GM12878 (cell line): ENCODE measurements at regions not wholly inside any gene's neighbourhood (a gene's known extent, or its start where the extent isn't known, plus 50 kb on each side); places are given as distances from the start of the nearest gene placed in this dataset.

ENCODE experiments used
- ATAC-seq: fragments of 200-7000 bp; cut with Tn5 transposase; 3 replicates; pipeline ENCODE4 v1.9.1; 2020; ENCODE audit warnings: mild to moderate bottlenecking, moderate library complexity
- BruUV-seq: library from RNA; stranded (reverse); fragments of 400-500 nt; replicated peaks from 2 replicates; lab custom pipeline; 2021; lab: Mats Ljungman, UMichigan
- CTCF ChIA-PET: fragments of 300-600 bp; sonication (Branson Sonifier 250); formaldehyde crosslinking; extraction: SDS; loops from one replicate; lab custom pipeline; 2021; ENCODE audit warnings: inconsistent platforms; lab: Yijun Ruan, JAX
- POLR2A ChIA-PET: fragments of 350-600 bp; formaldehyde crosslinking; extraction: SDS; loops from one replicate; lab custom pipeline; 2021; ENCODE audit warnings: inconsistent platforms; lab: Charles Lee
- RAD21 ChIA-PET: fragments of 300-600 bp; sonication (Branson Sonifier 250); formaldehyde crosslinking; loops from one replicate; lab custom pipeline; 2023; ENCODE audit warnings: antibody characterized with exemption; ENCODE audit not compliant: unreplicated experiment; lab: Charles Lee
- SMC1A ChIA-PET: fragments of 300-600 bp; sonication (Branson Sonifier 250); formaldehyde crosslinking; loops from one replicate; lab custom pipeline; 2023; ENCODE audit not compliant: unreplicated experiment, uncharacterized antibody; lab: Charles Lee
- DNase-seq: peaks from one replicate; pipeline ENCODE4 v3.0.0-alpha.2; 2011; ENCODE audit warnings: low read depth, low spot score
- FAIRE-seq: peaks from 3 replicates; lab custom pipeline; 2011; peaks lifted over from hg19 to GRCh38; lab: Jason Lieb, UNC
- H2AFZ ChIP-seq: 2 replicates; pipeline ENCODE4 v1.6.0; 2011; ENCODE audit warnings: low read depth, low read length, control low read depth; ENCODE audit not compliant: control insufficient read depth
- H3K27ac ChIP-seq: 2 replicates; pipeline ENCODE4 v1.5.1; 2011; ENCODE audit warnings: control low read depth; ENCODE audit not compliant: control insufficient read depth, insufficient read depth
- H3K27me3 ChIP-seq, 2 experiments: replicated peaks in 1 of 2; 2 replicates each; pipeline versions ENCODE4 v1.6.0 to v1.6.1; 2011; ENCODE audit warnings: low read length in 1 of 2; ENCODE audit not compliant: control insufficient read depth in 2 of 2, insufficient read depth in 2 of 2
- H3K36me3 ChIP-seq, 2 experiments: 2 replicates each; pipeline ENCODE4 v1.5.1; 2011; ENCODE audit warnings: low read length in 1 of 2; ENCODE audit not compliant: control insufficient read depth in 2 of 2, insufficient read depth in 2 of 2
- H3K4me1 ChIP-seq: 2 replicates; pipeline ENCODE4 v1.6.1; 2011; ENCODE audit warnings: mild to moderate bottlenecking, low read length, moderate library complexity, mixed read lengths; ENCODE audit not compliant: control insufficient read depth, insufficient read depth
- H3K4me2 ChIP-seq: 2 replicates; pipeline ENCODE4 v1.6.0; 2011; ENCODE audit warnings: control low read depth; ENCODE audit not compliant: control insufficient read depth, insufficient read depth
- H3K4me3 ChIP-seq: fragments of 200-600 bp; sonication (generic); 2 replicates; pipeline ENCODE4 v1.5.1; 2016
- H3K79me2 ChIP-seq: 2 replicates; pipeline ENCODE4 v1.6.0; 2011; ENCODE audit warnings: low read length; ENCODE audit not compliant: control insufficient read depth, insufficient read depth
- H3K9ac ChIP-seq: 2 replicates; pipeline ENCODE4 v1.8.0; 2011; ENCODE audit warnings: low read length, control low read depth, mixed read lengths; ENCODE audit not compliant: control insufficient read depth, insufficient read depth
- H3K9me3 ChIP-seq: replicated peaks from 3 replicates; pipeline ENCODE4 v1.5.1; 2011; ENCODE audit warnings: mild to moderate bottlenecking, low read length; ENCODE audit not compliant: control insufficient read depth, insufficient read depth
- H4K20me1 ChIP-seq: 2 replicates; pipeline ENCODE4 v1.6.0; 2011; ENCODE audit not compliant: control insufficient read depth, insufficient read depth
- ASH2L ChIP-seq: fragments of 300-600, 200-600 bp; sonication (generic); IDR thresholded peaks from 2 replicates; pipeline ENCODE4 v1.6.1; 2017; ENCODE audit warnings: low read depth, mild to moderate bottlenecking, borderline replicate concordance
- BHLHE40 ChIP-seq, 2 experiments: fragments of 450-650 bp in 1 of 2; IDR thresholded peaks; 2 replicates each; pipeline ENCODE4 v1.6.1; 2011 to 2017; ENCODE audit warnings: low read depth in 2 of 2, borderline replicate concordance in 1 of 2, improper control_type of control experiment in 1 of 2, low read length in 1 of 2, mild to moderate bottlenecking in 1 of 2
- ESRRA ChIP-seq: IDR thresholded peaks from 2 replicates; pipeline ENCODE4 v1.6.1; 2012; ENCODE audit warnings: mild to moderate bottlenecking, low read length, improper control_type of control experiment
- KAT2A ChIP-seq: conservative IDR thresholded peaks from 2 replicates; pipeline ENCODE4 v1.6.1; 2011; ENCODE audit warnings: low read depth, low read length; ENCODE audit not compliant: control insufficient read depth
- NFYB ChIP-seq: IDR thresholded peaks from 2 replicates; pipeline ENCODE4 v1.6.1; 2011; ENCODE audit warnings: low read depth, mild to moderate bottlenecking, low read length, improper control_type of control experiment, moderate library complexity; ENCODE audit not compliant: insufficient read depth
- RAD51 ChIP-seq: fragments of 450-650 bp; IDR thresholded peaks from 2 replicates; pipeline ENCODE4 v1.6.1; 2016; ENCODE audit warnings: moderate library complexity, mild to moderate bottlenecking, inconsistent platforms
- RCOR1 ChIP-seq: conservative IDR thresholded peaks from 2 replicates; pipeline ENCODE4 v1.6.1; 2012; ENCODE audit warnings: low read depth, low read length, improper control_type of control experiment
- TCF12 ChIP-seq: IDR thresholded peaks from 2 replicates; pipeline ENCODE4 v1.6.1; 2011; ENCODE audit warnings: low read depth, mild to moderate bottlenecking, low read length
- USF1 ChIP-seq: IDR thresholded peaks from 2 replicates; pipeline ENCODE4 v1.6.1; 2011; ENCODE audit warnings: borderline replicate concordance, low read depth, mild to moderate bottlenecking, moderate library complexity, mixed read lengths, low read length; ENCODE audit not compliant: insufficient read depth; ENCODE audit errors: extremely low read length
- YBX1 ChIP-seq: fragments of 450-650 bp; IDR thresholded peaks from 2 replicates; pipeline ENCODE4 v1.6.1; 2016; ENCODE audit warnings: antibody characterized with exemption
- ZBTB11 ChIP-seq: fragments of 450-650 bp; formaldehyde crosslinking; IDR thresholded peaks from 2 replicates; pipeline ENCODE4 v1.5.0; 2022; ENCODE audit warnings: mild to moderate bottlenecking, missing genetic modification characterization
- WGBS: methylation state at CpG from one replicate; pipeline ENCODE4 v1.1.6; 2016; ENCODE audit warnings: low lambda C conversion rate; ENCODE audit not compliant: insufficient replicate concordance, insufficient coverage; ENCODE audit errors: missing lambda C conversion rate; 5-methylcytosine and 5-hydroxymethylcytosine counted together
- in situ Hi-C: fragments of 300-500 bp; cut with MboI; formaldehyde crosslinking; loops from 9 replicates; pipeline ENCODE4 v1.14.3; 2018; ENCODE audit warnings: mixed read lengths
- intact Hi-C: fragments of 100-400 bp; cut with micrococcal nuclease; formaldehyde crosslinking; loops from one replicate; pipeline ENCODE4 v1.14.2; 2022; ENCODE audit not compliant: unreplicated experiment

GRCh38 chr1:189431447-189431846 is 1046.2 kb downstream of the BRINP3 start:
- RAD21 ChIA-PET = interaction anchor here (1.1 kb wide), 1 partner anchor 11 kb away, joined by 3 read pairs; no protein-coding TSS in a partner anchor
- CTCF ChIA-PET = interaction anchor here (1.4 kb wide), 1 partner anchor 21 kb away, joined by 5 read pairs; no protein-coding TSS in a partner anchor
- intact Hi-C loops (no loop called here), in situ Hi-C loops (no loop called here)
- POLR2A ChIA-PET = interaction anchor here (0.6 kb wide), 1 partner anchor 885 kb away, joined by 4 read pairs; no protein-coding TSS in a partner anchor
- Histone ChIP-seq H3K4me2 (no peak overlapping the region), H3K79me2 (no peaks in the 10 kb centered on the region), H3K9me3 (no peaks in the 10 kb centered on the region), H3K4me3 (no peak overlapping the region), H3K9ac (no peak overlapping the region), H3K4me1 (no peaks in the 10 kb centered on the region), H3K27me3 (no peaks in the 10 kb centered on the region), H2AFZ (no peak overlapping the region), H3K36me3 (no peaks in the 10 kb centered on the region), H4K20me1 (no peaks in the 10 kb centered on the region), H3K27ac (no peak overlapping the region)
- WGBS = 0% methylated on average over 2 of the region's 2 CpGs
- no peak for DNase-seq
- no peak for FAIRE-seq
- SMC1A ChIA-PET = interaction anchor here (1.6 kb wide), 1 partner anchor 7 kb away, joined by 4 read pairs; no protein-coding TSS in a partner anchor
- no peak for ATAC-seq
- no TSS peak for BruUV-seq
- TF ChIP-seq ZBTB11 (CRISPR knock-in tag) (no peak), NFYB (no peak), ESRRA (no peak), USF1 (no peak), RCOR1 (no peak), KAT2A (no peak), TCF12 (no peak), BHLHE40 (IDR thresholded peaks at IDR 0.05; ENCODE audit: borderline replicate concordance in 1 of 2, low read depth in 2 of 2, low read length in 1 of 2) (no peak), ASH2L (no peak), YBX1 (no peak), RAD51 (no peak)
